Endodermal cell (in vitro differentiated cells): ENCODE measurements at regions not wholly inside any gene's neighbourhood (a gene's known extent, or its start where the extent isn't known, plus 50 kb on each side); places are given as distances from the start of the nearest gene placed in this dataset.

Source experiments
- DNase-seq: peaks from one replicate; pipeline ENCODE4 v3.0.0-alpha.2; 2017
- H3K27ac ChIP-seq: 2 replicates; pipeline ENCODE4 v1.5.1; 2013; ENCODE audit warnings: mild to moderate bottlenecking, low read depth, low read length, moderate library complexity
- H3K27me3 ChIP-seq: 2 replicates; pipeline ENCODE4 v1.6.1; 2013; ENCODE audit warnings: mild to moderate bottlenecking, low read length, moderate library complexity; ENCODE audit not compliant: insufficient read depth, control insufficient read depth, poor library complexity, severe bottlenecking
- H3K36me3 ChIP-seq: 2 replicates; pipeline ENCODE4 v1.7.0; 2013; ENCODE audit warnings: mild to moderate bottlenecking, low read length, moderate library complexity; ENCODE audit not compliant: control insufficient read depth, insufficient read depth
- H3K4me1 ChIP-seq: one replicate; pipeline ENCODE4 v1.7.0; 2013; ENCODE audit warnings: low read length; ENCODE audit not compliant: control insufficient read depth, insufficient read depth
- H3K4me3 ChIP-seq: 2 replicates; pipeline ENCODE4 v1.5.1; 2013; ENCODE audit warnings: mild to moderate bottlenecking, low read length, moderate library complexity
- H3K9ac ChIP-seq: 2 replicates; pipeline ENCODE4 v1.6.1; 2013; ENCODE audit warnings: mild to moderate bottlenecking, low read length, moderate library complexity; ENCODE audit not compliant: poor library complexity, severe bottlenecking; ENCODE audit errors: extremely low read depth
- H3K9me3 ChIP-seq: 2 replicates; pipeline ENCODE4 v1.6.1; 2013; ENCODE audit warnings: mild to moderate bottlenecking, low read length, moderate library complexity; ENCODE audit not compliant: control insufficient read depth
- H3K27ac Mint-ChIP-seq: 2 replicates; pipeline ENCODE4 v1.8.0; 2020; ENCODE audit warnings: mixed read lengths
- H3K27me3 Mint-ChIP-seq: 2 replicates; pipeline ENCODE4 v1.8.0; 2021; ENCODE audit warnings: mild to moderate bottlenecking, mixed read lengths; ENCODE audit not compliant: insufficient read depth
- H3K36me3 Mint-ChIP-seq: 2 replicates; pipeline ENCODE4 v1.8.0; 2020; ENCODE audit warnings: low read depth, mixed read lengths
- H3K4me1 Mint-ChIP-seq: 2 replicates; pipeline ENCODE4 v1.8.0; 2020; ENCODE audit warnings: mixed read lengths
- H3K4me3 Mint-ChIP-seq: 2 replicates; pipeline ENCODE4 v1.8.0; 2020; ENCODE audit warnings: mild to moderate bottlenecking, moderate library complexity, mixed read lengths
- H3K9me3 Mint-ChIP-seq: 2 replicates; pipeline ENCODE4 v1.8.0; 2020; ENCODE audit warnings: mild to moderate bottlenecking, mixed read lengths
- CTCF ChIP-seq: fragments of 200-600 bp; sonication (generic); conservative IDR thresholded peaks from 2 replicates; pipeline ENCODE4 v1.5.0; 2021; ENCODE audit warnings: antibody characterized with exemption, mild to moderate bottlenecking
- WGBS, 2 experiments: methylation state at CpG; one replicate each; pipeline versions ENCODE4 v1.1.5 to v1.1.7; 2013; ENCODE audit warnings: missing lambda C conversion rate in 2 of 2, mixed read lengths in 1 of 2; ENCODE audit not compliant: insufficient coverage in 1 of 2, insufficient read length in 1 of 2; 5-methylcytosine and 5-hydroxymethylcytosine counted together

- no peak for TF ChIP-seq CTCF
- H3K36me3 Mint-ChIP-seq, result no peaks in the 10 kb centered on the region
Measured at GRCh38 chr9:12516031-12516430, 177.2 kb upstream of the TYRP1 start.

DNA sequence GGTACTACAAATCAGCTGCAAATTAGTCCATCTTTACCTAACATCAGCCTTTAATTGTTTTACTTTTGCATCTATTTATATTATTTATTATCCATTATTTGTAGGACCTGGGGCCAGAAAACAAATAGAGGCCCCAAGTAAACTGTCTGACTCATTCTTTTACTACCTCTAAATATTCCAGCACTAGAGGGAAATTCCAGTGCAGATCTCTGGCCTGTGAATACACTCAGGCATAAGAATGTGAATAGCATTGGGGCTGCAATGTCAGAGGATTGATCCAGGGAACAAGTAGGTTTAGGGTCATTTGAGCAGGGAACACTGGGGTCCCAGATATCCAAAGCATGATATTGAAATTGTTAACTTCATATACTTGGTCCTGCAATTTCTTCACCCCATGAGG lies 176.6 kb upstream of the TYRP1 start:
- H3K27ac ChIP-seq, result no peak overlapping the region
- H3K4me3 ChIP-seq, result no peak overlapping the region
- H3K9me3 Mint-ChIP-seq, result no peaks in the 10 kb centered on the region
- H3K27me3 Mint-ChIP-seq, result no peaks in the 10 kb centered on the region
- H3K4me1 ChIP-seq, result no peaks in the 10 kb centered on the region
- TF ChIP-seq CTCF, result no peak
- H3K36me3 Mint-ChIP-seq, result no peaks in the 10 kb centered on the region
- no peak overlapping the region for H3K4me3 Mint-ChIP-seq
- no peaks in the 10 kb centered on the region for H3K36me3 ChIP-seq
- peaks cover 2% of the 10 kb centered on the region for H3K4me1 Mint-ChIP-seq
- H3K9me3 ChIP-seq, result no peaks in the 10 kb centered on the region
- H3K9ac ChIP-seq, result no peak overlapping the region
- H3K27ac Mint-ChIP-seq, result peak overlapping the region; percentile 8
- DNase-seq, result no peak
- no peaks in the 10 kb centered on the region for H3K27me3 ChIP-seq

More at GRCh38 chr9:12516031-12516430, 177.2 kb upstream of the TYRP1 start:
- Mint-ChIP-seq H3K27ac (no peak overlapping the region), H3K9me3 (no peaks in the 10 kb centered on the region), H3K4me1 (peaks cover 2% of the 10 kb centered on the region), H3K4me3 (no peak overlapping the region), H3K27me3 (no peaks in the 10 kb centered on the region)
- no peaks in the 10 kb centered on the region for H3K27me3 ChIP-seq
- H3K36me3 ChIP-seq, result no peaks in the 10 kb centered on the region
- H3K9ac ChIP-seq, result no peak overlapping the region
- 96 to 100% methylated on average over 2 of the region's 2 CpGs for WGBS, 2 experiments
- H3K4me1 ChIP-seq, result no peaks in the 10 kb centered on the region
- no peak overlapping the region for H3K27ac ChIP-seq
- no peak for DNase-seq
- H3K4me3 ChIP-seq, result no peak overlapping the region
- H3K9me3 ChIP-seq, result no peaks in the 10 kb centered on the region

DNA sequence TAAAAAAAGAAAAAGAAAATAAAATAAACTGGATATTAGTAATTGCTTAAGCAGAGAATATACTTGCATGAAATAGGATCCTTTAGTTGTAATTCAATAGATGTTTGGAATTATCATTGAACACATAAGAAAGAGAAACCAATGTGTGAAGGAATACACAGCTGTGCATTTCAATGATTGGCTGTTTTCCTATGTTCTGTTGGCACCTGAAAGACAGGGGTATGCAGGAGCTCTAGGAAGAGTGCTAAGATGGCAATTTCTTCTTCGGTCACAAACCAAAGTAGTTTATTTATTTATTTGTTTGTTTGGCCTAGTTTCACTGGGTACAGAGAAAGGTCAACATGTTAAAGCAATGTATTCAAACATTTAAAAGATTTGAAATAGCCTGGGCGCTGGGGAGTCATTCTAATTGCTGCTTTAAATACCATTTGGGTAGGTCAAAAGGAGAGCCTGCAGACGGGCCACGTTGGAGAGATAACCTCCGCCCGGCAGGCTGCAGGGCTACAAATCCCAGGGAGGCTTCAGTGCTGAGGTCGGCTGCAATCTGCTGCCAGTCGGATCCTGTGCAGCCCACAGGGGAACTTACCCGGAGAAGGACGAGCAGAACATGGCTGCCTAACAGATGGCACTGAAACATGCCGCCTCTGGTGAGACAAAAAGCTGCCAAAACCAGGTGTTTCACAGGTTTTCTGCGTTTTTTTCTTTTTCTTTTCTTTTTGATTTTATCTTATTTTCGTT lies 154.2 kb upstream of the TYRP1 start:
- DNase-seq, result peak; percentile 52
- Mint-ChIP-seq H3K27ac (no peak overlapping the region), H3K36me3 (no peaks in the 10 kb centered on the region), H3K4me1 (no peaks in the 10 kb centered on the region), H3K9me3 (no peaks in the 10 kb centered on the region), H3K4me3 (no peak overlapping the region), H3K27me3 (no peaks in the 10 kb centered on the region)
- no peak for TF ChIP-seq CTCF
- Histone ChIP-seq H3K9ac (no peak overlapping the region), H3K27me3 (no peaks in the 10 kb centered on the region), H3K9me3 (no peaks in the 10 kb centered on the region), H3K36me3 (no peaks in the 10 kb centered on the region), H3K27ac (no peak overlapping the region), H3K4me3 (no peak overlapping the region), H3K4me1 (no peaks in the 10 kb centered on the region)
- WGBS, 2 experiments, result 90 to 93% methylated on average over 9 to 13 of the region's 13 CpGs
